ENCODE measurements at regions not wholly inside any gene's neighbourhood (a gene's known extent, or its start where the extent isn't known, plus 50 kb on each side); places are given as distances from the start of the nearest gene placed in this dataset.

- TF ChIP-seq CTCF (IDR thresholded peaks at IDR 0.05; ENCODE audit: control extremely low read depth in 1 of 3, insufficient read depth in 1 of 3, low read depth in 1 of 3, low read length in 3 of 3), result no peak
Measured at GRCh38 chr2:750628-751027, 73.4 kb upstream of the TMEM18 start (continued).
